MV-4-11 (cell line): ENCODE measurements at regions not wholly inside any gene's neighbourhood (a gene's known extent, or its start where the extent isn't known, plus 50 kb on each side); places are given as distances from the start of the nearest gene placed in this dataset.

Experiments
- DNase-seq: peaks from one replicate; lab custom pipeline; 2025; lab: John Stamatoyannopoulos, UW

DNA sequence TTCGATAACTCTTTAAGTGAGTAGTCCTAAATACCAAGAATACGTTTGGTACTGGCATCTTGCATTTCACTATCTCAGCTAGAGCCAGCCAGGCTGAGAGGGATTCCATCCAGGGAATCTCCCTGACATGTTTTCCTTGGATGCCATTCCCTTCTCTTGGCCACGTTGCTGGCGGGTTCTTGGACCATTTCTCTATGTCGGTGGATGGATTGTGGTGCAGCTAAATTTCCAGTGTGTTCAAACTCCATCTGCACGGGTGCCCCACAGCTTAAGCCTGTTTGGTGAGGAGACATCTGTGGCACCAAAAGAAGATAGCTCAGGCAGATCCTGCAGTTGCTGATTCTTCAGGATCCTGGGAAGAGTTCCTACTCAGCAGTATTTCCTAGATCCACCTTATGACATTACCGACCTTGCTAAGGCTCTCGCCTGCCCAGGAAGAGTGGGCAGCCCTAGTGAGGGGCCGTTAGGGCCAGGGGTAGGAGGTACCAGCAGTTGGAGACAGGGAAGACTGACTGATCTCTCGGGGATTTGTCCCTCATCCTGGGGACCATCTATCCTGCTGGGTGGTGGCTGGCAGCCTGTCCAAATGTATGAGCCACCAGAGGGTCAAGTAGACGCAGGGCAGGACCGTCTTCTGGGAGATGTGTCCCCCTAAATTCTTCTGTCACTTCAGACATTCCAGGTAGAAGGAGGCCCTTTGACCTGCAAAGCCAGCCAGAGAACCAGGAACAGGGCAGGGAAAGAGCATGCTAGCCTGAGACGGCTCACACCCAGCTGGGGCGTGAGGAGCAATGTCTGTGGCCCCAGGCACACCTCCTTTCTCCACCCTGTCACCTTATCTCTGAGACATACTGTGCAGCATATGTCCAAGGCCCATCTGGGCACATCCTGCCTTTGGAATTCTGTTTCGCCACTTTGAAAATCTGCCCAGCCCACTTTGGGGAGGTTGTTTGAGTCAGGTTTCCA is 72.6 kb upstream of the CAPRIN2 start:
- no peak for DNase-seq

DNA sequence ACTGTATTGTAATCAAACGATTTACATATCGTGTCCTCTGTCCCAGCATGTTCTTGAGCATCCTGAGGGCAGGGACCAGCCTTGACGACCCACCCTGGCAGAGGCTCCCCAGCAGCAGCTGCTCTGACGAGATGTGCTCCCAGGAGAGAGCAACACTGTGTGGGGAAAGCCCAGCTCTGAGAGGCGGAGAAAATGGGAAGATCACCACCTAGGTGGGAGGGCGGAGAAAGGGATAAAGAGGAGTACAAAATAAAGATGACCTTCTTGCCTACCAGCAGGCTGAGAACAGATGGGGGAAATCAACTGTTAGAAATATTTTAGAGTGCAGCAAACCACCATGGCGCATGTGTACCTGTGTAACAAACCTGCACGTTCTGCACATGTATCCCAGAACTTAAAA is 71.5 kb upstream of the CAPRIN2 start:
- no peak for DNase-seq

DNA sequence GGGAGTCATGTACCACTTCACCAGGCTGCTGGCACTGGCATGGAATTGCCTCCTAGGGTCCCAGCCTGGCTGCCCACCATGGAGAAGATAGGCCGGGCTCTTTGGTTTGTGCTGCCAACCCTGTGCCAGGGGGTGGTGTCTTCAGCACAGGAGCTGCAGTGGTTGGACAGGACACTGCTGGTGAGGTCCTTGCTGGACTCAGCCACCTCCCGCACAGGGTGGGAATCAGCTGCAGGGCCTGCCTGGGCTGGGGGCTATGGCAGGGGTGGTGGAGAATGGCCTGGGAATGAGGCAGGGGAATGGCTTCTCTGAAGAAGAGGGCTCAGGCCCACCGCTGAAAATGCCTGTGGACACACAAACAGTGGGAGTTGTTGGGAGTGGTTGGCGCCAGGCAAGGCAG is 70.6 kb upstream of the CAPRIN2 start:
- DNase-seq = no peak

DNA sequence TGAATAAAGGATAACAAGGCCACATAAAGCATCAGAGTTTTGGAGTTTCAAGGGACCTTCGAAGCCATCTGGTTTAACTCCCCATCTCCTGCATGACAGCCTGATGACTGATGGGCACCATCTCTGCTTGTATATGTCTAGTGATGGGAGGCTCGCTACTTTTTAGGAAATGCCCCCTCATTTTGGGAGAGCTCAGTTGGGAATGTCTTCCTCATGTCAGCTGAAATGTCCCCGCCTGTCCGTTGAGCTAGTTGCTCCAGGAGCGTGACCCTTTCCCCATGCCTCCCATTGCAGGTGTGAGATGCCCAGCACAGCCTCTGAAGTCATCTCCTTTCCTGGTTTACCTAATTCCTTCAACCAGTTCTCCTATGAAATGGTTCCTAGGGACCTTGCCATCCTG is 69.6 kb upstream of the CAPRIN2 start:
- no peak for DNase-seq

DNA sequence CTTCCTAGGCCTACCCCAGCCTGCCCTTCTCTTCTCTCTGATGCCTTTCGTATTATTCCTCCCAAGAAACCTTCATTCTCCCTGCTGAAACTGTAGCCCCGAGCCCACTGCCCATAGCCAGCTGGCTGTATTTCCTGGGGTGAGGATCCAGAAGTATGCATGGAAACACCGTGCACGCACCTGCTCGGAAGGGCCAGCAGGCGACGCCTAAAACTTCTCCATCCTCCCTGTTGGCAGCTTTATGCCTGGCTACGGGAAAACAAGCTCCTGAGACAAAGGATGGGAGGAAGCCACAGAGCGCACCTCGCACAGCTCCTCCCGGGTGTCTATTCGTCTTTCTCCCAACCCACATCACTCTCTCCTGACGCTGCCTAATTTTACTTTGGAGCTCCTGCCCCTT is 69.0 kb upstream of the CAPRIN2 start:
- DNase-seq = no peak

DNA sequence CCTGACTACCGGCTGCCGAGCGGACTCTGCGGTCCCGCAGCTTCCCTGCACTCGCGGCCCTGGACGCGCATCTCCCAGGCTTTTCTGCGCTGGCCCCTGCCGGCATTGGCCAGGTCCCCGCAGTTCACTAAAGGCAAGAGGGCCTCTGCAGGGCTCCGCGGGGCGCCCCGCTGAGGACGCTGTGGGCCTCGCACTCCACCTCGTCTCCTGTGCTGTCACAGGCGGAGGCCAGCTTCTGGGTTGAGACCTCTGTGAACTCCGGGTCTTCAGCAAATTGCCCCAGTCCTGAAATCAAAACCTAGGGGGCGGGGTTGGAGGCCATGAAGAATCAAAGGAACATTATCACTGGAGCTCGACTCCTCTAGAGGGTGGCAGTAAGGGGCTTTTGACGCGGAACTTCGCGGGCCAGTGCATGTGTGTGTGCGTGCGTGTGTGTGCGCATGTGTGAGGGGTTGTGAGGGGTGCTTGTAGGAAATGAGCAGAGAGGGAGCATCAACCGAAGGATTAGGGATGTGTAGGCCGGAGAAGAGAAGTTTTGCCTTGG is 68.5 kb upstream of the CAPRIN2 start:
- no peak for DNase-seq

DNA sequence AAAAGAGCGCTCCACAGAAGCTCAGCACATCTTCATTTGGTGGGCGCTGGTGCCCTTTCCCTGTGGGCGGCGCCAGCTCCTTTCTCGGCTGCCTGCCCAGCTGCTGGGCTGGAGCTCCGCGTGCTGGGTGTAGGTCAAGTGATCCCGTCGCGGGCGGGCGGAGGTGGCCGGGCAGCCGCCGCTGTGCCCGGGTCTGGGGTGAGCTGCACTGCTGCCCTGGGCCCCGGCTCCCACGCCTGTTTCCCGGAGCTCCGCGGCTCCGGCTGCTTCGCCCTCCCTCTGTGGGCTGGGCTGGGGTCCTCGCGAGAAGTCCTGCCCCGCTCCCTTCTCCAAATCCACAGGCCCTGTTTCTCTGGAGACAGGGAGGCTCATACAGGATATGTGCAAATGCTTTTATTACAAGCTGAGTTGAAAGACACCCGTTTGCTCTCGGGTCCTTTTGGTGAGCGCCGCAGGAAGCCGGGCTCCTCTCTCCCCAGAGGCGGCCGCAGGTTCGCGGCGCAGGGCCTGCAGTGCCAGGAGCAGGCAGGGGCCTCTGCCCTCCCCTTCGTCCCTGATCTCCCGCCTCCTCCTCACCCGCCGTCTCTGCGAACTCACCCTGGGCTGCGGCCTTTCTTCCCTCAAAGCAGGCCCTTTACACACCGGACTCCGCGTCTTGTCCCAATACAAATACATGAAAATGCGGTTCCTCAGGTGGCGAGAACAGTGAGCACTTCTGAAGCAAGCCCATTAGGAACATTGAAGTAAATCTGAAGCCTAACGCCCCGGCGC is 67.8 kb upstream of the CAPRIN2 start:
- DNase-seq = no peak

DNA sequence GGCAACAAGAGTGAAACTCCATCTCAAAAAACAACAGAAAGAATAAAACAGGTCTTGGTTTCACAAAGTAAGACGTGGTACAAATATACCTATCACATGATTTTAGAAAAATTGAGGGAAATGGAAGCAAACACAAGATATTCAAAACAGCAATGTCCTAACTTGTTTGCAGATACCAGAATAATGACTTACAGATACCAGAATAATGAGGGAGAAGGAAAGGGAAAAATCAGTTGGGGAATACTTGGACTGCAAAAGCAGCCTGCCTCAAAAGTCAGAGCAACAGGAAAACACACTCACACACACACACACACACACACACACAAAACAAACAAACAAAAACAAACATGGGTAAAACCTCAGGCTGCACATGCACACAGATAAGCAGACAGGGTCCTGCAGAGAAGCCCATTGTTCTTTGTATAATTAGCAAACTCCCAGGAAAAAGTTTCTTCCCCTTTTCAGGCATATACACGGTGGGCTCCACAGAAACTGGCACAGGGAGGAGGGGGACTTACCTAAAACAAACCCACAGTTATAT is 65.7 kb upstream of the CAPRIN2 start:
- DNase-seq = no peak

DNA sequence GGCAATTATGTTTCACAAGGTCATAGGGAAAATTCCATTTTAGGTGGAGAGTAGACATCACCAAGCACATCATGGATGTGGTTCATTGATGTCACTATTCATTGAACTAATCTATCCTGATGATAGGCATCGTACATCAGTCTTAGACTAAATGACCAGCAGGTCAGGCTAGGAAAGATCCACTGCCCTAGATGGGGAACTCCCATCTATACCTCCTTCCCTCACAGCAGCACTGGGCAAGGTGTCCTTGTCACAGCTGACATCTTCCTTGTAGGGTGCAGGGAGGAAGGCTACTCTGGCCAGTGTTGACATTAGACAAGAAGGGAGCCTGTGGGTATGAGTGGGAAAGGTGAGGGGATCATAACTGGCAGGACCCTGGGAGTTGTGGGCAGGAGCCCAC is 63.8 kb upstream of the CAPRIN2 start:
- no peak for DNase-seq

DNA sequence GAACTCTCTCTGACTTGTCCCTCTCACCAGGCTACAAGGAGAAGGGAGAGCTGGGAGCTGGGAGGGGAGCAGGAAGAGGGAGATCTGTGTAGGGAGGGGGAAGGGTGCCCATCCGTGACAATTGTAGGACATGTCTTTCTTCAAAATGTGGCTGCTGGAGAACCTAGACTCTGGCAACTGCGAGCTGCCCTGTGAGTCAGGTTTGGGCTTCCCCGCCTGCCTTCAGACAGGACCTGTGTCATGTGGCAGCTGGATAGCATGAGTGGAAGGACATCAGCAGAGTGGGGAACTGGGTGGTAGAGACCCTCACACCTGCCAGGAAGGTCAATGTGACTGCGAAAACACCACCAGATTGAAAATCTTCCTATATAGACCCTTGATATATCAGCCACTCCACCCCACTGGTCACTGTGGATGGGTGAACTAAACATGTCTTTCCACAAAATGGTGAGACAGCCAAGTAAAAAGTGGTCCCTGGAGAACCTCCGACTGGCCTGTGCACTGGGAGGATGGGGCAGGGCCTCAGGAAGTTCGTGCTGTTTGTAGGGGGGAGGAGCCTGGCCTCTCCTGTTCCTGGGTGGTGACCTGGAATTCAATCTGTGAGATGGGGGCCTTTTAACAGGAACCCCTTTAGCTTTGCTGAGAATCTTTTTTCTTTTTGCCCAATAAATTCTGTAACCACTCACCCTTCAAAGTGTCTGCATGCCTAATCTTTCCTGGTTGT is 62.2 kb upstream of the CAPRIN2 start:
- no peak for DNase-seq

DNA sequence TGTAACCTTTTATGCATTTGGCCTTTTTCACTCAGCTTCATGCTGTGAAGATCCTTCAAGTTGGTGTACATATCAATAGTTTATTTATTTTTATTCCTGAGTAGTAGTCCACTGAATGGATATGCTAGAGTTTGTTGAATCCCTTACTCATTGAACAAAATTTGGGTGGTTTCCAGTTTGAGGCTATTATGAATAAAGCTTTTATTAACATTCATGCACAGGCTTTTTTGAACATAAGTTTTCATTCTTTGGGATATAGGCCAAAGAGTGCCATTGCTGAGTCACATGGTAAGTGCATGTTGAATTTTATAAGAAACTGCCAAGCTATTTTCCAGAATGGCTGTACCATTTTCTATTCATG is 59.5 kb upstream of the CAPRIN2 start:
- DNase-seq = no peak

DNA sequence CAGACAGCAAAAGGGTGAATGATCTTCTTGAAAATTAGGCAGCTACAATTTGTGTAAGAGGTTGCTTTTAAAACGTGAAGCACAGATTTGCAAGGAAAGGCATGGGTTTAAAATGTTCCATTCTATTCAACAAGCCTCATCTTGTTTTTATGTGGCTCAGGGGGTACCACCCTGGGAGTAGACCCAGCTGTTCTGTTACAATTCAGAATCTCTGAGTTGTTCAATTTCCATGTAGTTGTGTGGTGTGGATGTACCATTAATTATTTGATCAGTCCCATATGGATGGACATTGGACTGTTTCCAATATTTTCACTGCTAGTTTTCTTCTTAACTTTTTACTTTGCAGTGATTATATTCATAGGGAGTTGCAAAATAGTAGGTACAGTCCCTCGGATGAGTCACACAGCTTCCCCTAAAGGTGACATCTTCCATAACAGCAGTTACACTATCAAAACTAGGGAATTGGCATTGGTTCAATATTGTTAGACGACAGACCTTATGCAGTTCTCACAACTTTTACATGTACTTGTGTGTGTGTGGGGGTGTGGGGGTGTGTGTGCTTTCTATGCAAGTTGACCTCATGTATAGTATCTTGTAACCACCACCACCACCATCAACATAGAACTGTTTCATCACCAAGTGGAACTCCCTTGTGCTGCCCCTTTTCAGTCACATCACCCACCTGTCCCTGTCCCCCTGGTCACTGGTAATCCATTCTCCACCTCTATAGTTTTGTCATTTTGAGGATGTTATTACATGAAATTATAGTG is 59.0 kb upstream of the CAPRIN2 start:
- DNase-seq = no peak

DNA sequence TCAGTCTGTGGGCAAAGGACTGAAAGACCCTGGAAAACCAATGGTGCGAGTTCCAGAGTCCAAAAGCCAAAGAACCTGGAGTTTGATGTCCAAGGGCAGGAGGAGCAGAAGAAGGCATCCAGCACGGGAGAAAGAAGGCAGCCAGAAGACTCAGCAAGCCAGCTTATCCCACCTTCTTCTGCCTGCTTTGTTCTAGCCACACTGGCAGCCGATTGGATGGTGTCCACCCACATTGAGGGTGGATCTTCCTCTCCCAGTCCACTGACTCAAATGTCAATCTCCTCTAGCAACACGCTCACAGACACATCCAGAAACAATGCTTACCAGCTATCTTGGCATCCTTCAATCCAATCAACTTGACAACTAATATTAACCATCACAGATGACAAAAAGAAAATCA is 57.2 kb upstream of the CAPRIN2 start:
- DNase-seq = no peak

DNA sequence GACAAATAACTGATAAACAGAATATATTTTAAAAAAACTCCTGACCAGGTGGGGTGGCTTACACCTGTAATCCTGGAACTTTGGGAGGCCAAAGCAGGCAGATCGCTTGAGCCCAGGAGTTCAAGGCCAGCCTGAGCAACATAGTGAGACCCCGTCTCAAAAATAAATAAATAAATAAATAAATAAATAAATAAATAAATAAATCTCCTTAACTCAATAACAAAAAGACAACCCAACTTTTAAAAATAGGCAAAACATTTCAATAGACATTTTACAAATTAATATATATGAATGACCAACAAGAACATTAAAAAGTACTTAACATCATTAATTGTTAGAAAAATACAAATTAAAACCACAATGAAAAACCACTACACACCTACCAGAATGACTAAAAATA is 56.2 kb upstream of the CAPRIN2 start:
- DNase-seq = no peak

DNA sequence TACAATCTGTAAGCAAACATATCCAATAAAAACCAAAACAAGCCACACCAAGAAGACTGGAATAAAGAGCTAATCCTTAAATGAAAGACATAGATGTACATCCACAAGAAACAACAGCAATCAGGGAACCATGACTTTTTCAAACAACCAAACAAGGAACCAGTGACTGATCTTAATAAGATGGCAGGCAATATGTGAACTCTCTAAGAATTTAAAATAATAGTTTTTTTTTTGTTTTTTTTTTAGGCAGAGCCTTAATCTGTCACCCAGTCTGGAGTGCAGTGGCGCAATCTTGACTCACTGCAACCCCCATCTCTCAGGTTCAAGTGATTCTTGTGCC is 52.9 kb upstream of the CAPRIN2 start:
- DNase-seq = no peak

DNA sequence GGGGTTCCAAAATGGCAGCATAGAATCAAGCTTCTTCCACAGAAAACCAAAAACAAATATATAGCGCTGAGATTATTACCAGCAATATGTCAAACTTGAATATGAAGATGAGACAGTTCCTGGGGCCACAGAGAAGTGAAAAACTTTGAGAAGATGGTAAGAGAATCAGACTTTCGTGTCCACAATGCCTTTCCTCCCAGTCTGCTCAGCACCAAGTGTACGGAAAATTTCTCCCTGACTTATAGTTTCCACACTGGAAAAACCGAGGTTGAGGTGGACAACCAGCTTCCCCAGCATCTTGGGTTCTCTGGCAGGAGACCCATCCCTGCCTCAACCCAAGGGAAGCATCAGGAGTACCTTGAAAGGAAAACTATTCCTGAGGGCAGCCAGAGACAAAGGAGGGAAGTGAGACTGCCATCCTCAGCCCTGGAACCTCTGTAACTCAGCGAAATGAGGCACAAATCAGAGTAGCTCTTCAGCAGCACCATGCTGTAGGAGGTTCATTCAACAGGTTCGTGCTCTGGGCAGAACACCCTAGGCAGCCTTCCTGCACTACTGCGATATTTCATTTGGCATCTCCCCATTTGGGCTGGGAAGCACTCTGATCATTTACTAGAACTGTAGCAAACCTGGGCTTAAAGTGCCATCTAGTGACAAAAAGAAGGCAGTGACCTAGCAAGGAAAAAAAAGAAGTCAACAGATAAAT is 52.4 kb upstream of the CAPRIN2 start:
- peak; percentile 27 for DNase-seq

DNA sequence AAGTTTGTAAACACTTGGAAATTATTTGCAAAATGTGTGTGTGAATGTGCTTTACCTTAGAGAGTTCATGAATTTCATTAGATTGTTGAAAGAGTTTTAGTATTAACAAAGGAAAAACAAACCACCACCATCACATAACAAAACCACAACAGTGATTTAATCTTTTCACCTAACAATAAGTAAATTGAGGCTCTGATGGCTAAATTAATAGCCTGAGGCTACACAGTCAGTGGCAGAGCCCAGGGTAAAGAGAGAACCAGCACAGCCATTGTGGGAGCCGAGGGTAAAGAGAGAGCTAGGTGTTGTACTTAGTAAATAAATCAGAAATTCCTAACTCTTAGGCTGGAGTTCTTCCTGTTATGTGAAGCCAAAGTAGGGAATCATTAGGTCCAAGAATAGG is 51.2 kb upstream of the CAPRIN2 start:
- no peak for DNase-seq
